D721Med (cell line): ENCODE measurements at regions not wholly inside any gene's neighbourhood (a gene's known extent, or its start where the extent isn't known, plus 50 kb on each side); places are given as distances from the start of the nearest gene placed in this dataset.

Experiments used
- DNase-seq: peaks from one replicate; pipeline ENCODE4 v3.0.0; 2011; ENCODE audit warnings: low spot score; ENCODE audit not compliant: insufficient read length
- FAIRE-seq: peaks from 2 replicates; lab custom pipeline; 2011; peaks lifted over from hg19 to GRCh38; lab: Jason Lieb, UNC
- TF ChIP-seq, protein P1 (sequence below): IDR thresholded peaks from 2 replicates; pipeline ENCODE4 v1.5.1; 2012; ENCODE audit warnings: mild to moderate bottlenecking, control low read depth; ENCODE audit not compliant: insufficient read depth; ENCODE audit errors: missing control alignments

DNA sequence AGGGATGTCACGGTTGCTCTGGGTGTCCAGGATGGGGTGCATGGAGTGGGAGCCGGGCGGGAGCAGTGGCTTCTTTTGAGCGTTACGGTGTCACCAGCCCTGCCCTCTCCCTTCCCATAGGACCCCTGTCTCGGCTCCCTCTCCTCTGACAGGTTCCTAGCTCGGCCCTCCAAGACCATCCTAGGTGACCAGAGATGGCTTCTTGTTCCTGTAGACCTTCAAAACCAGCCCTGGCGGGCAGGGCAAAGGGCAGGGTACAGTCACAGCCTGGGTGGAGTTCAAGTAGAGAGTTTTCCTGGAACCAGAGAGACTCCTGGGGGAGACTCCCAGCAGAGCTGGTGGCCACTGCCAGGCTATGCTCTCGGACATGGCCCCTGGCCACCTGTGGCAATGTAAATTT lies 345.6 kb upstream of the AJAP1 start:
- TF ChIP-seq, protein P1, sequence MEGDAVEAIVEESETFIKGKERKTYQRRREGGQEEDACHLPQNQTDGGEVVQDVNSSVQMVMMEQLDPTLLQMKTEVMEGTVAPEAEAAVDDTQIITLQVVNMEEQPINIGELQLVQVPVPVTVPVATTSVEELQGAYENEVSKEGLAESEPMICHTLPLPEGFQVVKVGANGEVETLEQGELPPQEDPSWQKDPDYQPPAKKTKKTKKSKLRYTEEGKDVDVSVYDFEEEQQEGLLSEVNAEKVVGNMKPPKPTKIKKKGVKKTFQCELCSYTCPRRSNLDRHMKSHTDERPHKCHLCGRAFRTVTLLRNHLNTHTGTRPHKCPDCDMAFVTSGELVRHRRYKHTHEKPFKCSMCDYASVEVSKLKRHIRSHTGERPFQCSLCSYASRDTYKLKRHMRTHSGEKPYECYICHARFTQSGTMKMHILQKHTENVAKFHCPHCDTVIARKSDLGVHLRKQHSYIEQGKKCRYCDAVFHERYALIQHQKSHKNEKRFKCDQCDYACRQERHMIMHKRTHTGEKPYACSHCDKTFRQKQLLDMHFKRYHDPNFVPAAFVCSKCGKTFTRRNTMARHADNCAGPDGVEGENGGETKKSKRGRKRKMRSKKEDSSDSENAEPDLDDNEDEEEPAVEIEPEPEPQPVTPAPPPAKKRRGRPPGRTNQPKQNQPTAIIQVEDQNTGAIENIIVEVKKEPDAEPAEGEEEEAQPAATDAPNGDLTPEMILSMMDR, result no peak
- DNase-seq, result no peak
- FAIRE-seq, result no peak

DNA sequence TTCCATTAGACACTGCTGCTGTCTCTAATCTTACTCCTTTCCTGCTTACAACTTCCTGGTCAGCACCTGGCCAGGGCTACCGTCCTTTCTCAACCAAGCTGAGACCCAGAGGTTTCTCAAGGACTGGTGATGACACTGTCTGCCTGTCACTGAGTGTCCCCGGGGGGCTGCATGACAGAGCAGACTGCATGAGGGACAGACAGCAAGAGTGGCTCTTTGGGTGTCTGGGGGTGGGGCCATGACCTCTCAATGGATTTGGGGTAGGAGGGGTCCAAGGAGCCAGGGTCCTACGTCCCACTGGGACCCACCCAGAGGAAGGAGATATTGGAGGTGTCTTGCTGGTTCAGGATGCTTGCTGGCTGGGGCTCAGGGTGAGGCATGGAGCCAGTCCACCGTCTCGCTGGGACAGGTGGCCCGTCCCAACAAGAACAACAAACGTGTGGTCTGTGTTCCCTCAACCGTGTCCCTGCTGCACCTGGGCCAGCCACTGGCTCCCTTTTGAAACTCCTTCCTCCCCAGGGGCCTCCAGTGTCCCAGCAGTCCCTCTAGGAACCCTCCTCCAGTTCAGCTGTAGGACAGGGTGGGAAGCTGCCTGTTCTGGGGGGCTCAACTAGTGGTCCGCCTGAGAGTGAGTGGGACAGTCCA lies 344.6 kb upstream of the AJAP1 start:
- TF ChIP-seq, protein P1, result no peak
- FAIRE-seq, result no peak
- no peak for DNase-seq

DNA sequence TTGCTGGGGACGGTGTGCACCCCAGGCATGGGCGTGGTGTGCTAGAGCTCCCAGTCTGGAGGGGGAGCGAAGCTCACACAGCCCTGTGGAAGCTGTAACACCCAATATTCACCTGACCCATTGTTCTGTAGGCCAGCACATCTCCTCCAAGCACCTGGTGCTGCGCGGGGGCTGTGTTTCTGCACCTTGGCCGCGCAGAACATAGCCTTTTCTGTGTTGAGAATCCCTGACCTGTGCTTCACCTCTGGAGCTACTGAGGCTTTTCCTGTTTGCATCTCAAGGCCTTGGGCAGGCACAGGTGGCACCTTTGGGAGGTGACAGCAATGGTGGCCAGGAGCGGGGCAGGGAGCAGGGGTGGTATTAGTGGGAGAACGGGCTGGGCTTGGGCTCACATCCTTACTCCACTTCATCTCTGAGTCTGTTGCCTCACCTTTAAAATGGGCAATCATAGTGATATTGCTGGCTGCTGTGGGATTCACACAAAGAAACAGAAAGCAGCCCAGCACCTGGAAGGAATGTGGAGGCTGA lies 343.9 kb upstream of the AJAP1 start:
- TF ChIP-seq, protein P1, result no peak
- DNase-seq (no peak), FAIRE-seq (no peak)

DNA sequence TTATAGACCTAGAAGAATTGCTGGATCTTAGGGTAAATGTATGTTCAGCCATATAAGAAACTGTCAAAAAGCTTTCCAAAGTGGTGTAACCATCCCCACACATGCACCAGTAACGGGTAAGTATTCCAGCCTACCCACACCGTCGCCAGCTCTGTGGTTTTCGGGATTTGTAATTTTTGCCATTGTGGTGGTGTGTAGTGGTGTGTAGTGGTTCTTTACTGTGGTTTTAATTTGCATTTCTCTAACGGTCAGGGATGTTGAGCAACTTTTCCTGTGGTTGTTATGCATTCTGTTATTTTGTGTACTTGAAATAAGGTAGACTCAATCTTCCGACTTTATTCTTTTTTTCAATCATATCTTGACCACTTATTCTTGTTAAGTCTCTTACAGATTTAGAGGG lies 342.4 kb upstream of the AJAP1 start:
- no peak for FAIRE-seq
- TF ChIP-seq, protein P1, result no peak
- no peak for DNase-seq

DNA sequence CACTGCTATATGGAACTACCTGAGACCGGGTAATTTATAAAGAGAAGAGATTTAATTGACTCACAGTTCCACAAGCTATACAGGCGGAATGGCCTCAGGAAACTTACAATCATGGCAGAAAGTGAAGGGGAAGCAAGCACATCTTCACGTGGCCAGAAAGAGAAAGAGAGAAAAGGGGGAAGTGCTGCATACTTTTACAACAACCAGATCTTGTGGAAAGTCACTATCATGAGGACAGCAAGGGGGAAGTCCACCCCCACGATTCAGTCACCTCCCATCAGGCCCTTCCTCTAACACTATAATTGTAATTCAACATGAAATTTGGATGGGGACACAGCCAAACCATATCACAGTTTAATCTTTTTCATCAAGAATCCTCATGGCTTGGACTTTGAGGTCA lies 339.2 kb upstream of the AJAP1 start:
- FAIRE-seq, result no peak
- TF ChIP-seq, protein P1, result no peak

DNA sequence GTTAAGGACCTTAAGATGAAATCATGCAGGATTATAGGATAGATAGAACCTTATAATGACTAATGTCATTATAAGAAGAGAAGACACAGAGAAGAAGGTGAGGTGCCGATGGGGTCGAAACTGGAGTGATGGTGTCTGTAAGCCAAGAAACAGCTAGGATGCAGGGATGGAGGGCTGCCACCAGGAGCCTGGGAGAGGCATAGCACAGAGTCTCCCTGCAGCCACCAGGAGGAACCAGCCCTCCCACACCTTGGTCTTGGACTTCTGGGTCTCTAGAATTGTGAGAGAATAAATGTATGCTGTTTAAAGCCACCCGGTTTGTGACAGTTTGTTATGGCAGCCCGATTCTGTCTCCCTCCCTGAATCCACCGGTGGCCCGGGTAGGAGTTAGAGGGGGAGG lies 337.2 kb upstream of the AJAP1 start:
- FAIRE-seq, result no peak
- TF ChIP-seq, protein P1, result no peak
- DNase-seq, result no peak

More for the DNA sequence above, 339.2 kb upstream of the AJAP1 start:
- no peak for DNase-seq

DNA sequence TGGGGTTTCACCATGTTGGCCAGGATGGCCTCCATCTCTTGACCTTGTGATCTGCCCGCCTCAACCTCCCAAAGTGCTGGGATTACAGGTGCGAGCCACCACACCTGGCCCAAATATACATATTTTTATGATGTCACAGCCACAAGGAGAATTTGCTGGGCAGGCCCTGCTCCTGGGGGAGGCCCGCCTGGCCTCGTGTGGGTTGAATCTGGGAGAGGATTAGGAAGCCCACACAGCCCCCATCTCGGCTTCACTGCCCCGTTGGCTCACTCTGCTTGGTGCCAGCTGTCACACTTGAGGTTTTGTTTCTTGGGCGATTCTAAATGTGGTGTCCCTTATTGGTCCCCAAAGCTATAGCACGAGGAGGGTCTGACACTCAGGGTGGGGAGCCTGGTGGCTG lies 335.7 kb upstream of the AJAP1 start:
- TF ChIP-seq, protein P1, result no peak

More for the DNA sequence above, 335.7 kb upstream of the AJAP1 start:
- DNase-seq, result no peak
- FAIRE-seq, result no peak
